ENCODE measurements at regions not wholly inside any gene's neighbourhood (a gene's known extent, or its start where the extent isn't known, plus 50 kb on each side); places are given as distances from the start of the nearest gene placed in this dataset.

GRCh38 chr3:127445581-127446343, 144.8 kb downstream of the TPRA1 start (continued):
- TF ChIP-seq POLR2AphosphoS5 (IDR thresholded peaks at IDR 0.05; ENCODE audit: low read depth, low read length), result no peak
- no peak for TF ChIP-seq EP300 (IDR thresholded peaks at IDR 0.05; ENCODE audit: borderline replicate concordance in 1 of 2, low read depth in 1 of 2, low read length in 1 of 2)
- no peak for TF ChIP-seq SMC3 (IDR thresholded peaks at IDR 0.05; ENCODE audit: low read depth, low read length)
- no peak for TF ChIP-seq RCOR1 (IDR thresholded peaks at IDR 0.05; ENCODE audit: low read length)
- TF ChIP-seq USF1 (IDR thresholded peaks at IDR 0.05; ENCODE audit: borderline replicate concordance, low read depth), result no peak
- no peak for TF ChIP-seq PBX3 (IDR thresholded peaks at IDR 0.05)
- TF ChIP-seq NFIC (IDR thresholded peaks at IDR 0.05; ENCODE audit: borderline replicate concordance), result no peak
- no peak for TF ChIP-seq SIN3A (IDR thresholded peaks at IDR 0.05; ENCODE audit: borderline replicate concordance, low read depth, low read length)

- Histone ChIP-seq H3K27ac (ENCODE audit: low read depth in 2 of 2, low read length in 1 of 2) (no peak overlapping the region), H3K4me1 (ENCODE audit: control insufficient read depth in 1 of 2, insufficient read depth in 2 of 2, low read depth in 1 of 2, low read length in 1 of 2) (peaks cover 0 to 11% of the 10 kb centered on the region in 2 experiments; a peak in 1 of 4 replicates), H3K9ac (no peak overlapping the region), H2AFZ (ENCODE audit: low read depth) (no peak overlapping the region), H3K4me3 (ENCODE audit: low read depth in 2 of 2, low read length in 1 of 2) (no peak overlapping the region), H3K9me3 (no peaks in the 10 kb centered on the region), H3K27me3 (ENCODE audit: insufficient read depth) (no peaks in the 10 kb centered on the region), H3F3A (replicated peaks; ENCODE audit: insufficient read depth) (no peaks in the 10 kb centered on the region), H3K79me2 (ENCODE audit: insufficient read depth) (no peaks in the 10 kb centered on the region), H3K4me2 (no peak overlapping the region), H4K20me1 (ENCODE audit: insufficient read depth) (no peaks in the 10 kb centered on the region), H3K9me2 (no peaks in the 10 kb centered on the region), H3K36me3 (replicated peaks in 1 of 2; ENCODE audit: control insufficient read depth in 1 of 2, insufficient read depth in 2 of 2, low read length in 1 of 2) (no peaks in the 10 kb centered on the region)
- CTCF ChIA-PET, result interaction anchor here (1.5 to 3.5 kb wide), 2 partner anchors 8 to 10 kb away, joined by 5 to 15 read pairs; no protein-coding TSS in a partner anchor
- DNase-seq, result no peak
- TF ChIP-seq SMC3 (IDR thresholded peaks at IDR 0.05; ENCODE audit: low read depth, low read length) (no peak), USF1 (IDR thresholded peaks at IDR 0.05; ENCODE audit: borderline replicate concordance, low read depth) (no peak), MEF2A (IDR thresholded peaks at IDR 0.05; ENCODE audit: borderline replicate concordance, low read depth) (no peak), IRF3 (IDR thresholded peaks at IDR 0.05; ENCODE audit: low read depth, low read length) (no peak), FOXM1 (IDR thresholded peaks at IDR 0.05; ENCODE audit: low read depth) (no peak), ELF1 (IDR thresholded peaks at IDR 0.05) (no peak)
- POLR2A ChIA-PET, result no interaction called here
- 20% methylated on average over 1 of the region's 2 CpGs for WGBS (ENCODE audit: low lambda C conversion rate)
Observed at GRCh38 chr3:127444761-127445160, 145.8 kb downstream of the TPRA1 start.

Data from SK-N-SH (cell line).